SK-N-SH treated with all-trans-retinoic acid at 6 μM for 48 hours (cell line): ENCODE measurements at regions not wholly inside any gene's neighbourhood (a gene's known extent, or its start where the extent isn't known, plus 50 kb on each side); places are given as distances from the start of the nearest gene placed in this dataset.
A peak's percentile ranks its signal among the peaks of the same experiment; 100 is the strongest.
"Not testable (repeated sequence)": the region's sequence is repeated elsewhere in the genome, so short reads cannot be mapped to it uniquely, and the experiment has no call there.

Experiments used
- ATAC-seq: fragments of 200-7000 bp; cut with Tn5 transposase; 3 replicates; pipeline ENCODE4 v1.9.1; 2020; ENCODE audit warnings: mild to moderate bottlenecking, moderate library complexity
- ARNTL ChIP-seq: fragments of 450-650 bp; formaldehyde crosslinking; IDR thresholded peaks from 2 replicates; pipeline ENCODE4 v1.5.0; 2020; ENCODE audit warnings: low read depth, mild to moderate bottlenecking, moderate library complexity, borderline replicate concordance
- BACH2 ChIP-seq: fragments of 250-450 bp; sonication (Bioruptor Pico); IDR thresholded peaks from 2 replicates; pipeline ENCODE4 v1.9.0; 2021; ENCODE audit warnings: mild to moderate bottlenecking, borderline replicate concordance
- CREB5 ChIP-seq: fragments of 250-450 bp; sonication (Bioruptor Pico); IDR thresholded peaks from 2 replicates; pipeline ENCODE4 v1.5.1; 2020; ENCODE audit warnings: low read depth, mild to moderate bottlenecking, moderate library complexity
- CSDC2 ChIP-seq: fragments of 250-450 bp; sonication (Bioruptor Pico); IDR thresholded peaks from 2 replicates; pipeline ENCODE4 v1.5.0; 2020; ENCODE audit warnings: mild to moderate bottlenecking, moderate library complexity
- CSRNP3 ChIP-seq: fragments of 250-450 bp; sonication (Bioruptor Pico); IDR thresholded peaks from 2 replicates; pipeline ENCODE4 v1.5.1; 2021; ENCODE audit warnings: mild to moderate bottlenecking, moderate library complexity
- GLIS3 ChIP-seq: fragments of 250-450 bp; sonication (Bioruptor Pico); IDR thresholded peaks from 2 replicates; pipeline ENCODE4 v1.5.0; 2020; ENCODE audit warnings: mild to moderate bottlenecking, moderate library complexity
- ISL1 ChIP-seq: fragments of 250-450 bp; sonication (Bioruptor Pico); IDR thresholded peaks from 2 replicates; pipeline ENCODE4 v2.1.2; 2022; ENCODE audit warnings: mild to moderate bottlenecking, moderate library complexity
- OSR1 ChIP-seq: fragments of 250-450 bp; sonication (Bioruptor Pico); IDR thresholded peaks from 2 replicates; pipeline ENCODE4 v1.8.0; 2022; ENCODE audit warnings: moderate library complexity, mild to moderate bottlenecking, inconsistent platforms
- PATZ1 ChIP-seq: fragments of 250-450 bp; sonication (Bioruptor Pico); IDR thresholded peaks from 2 replicates; pipeline ENCODE4 v1.8.0; 2020; ENCODE audit warnings: mild to moderate bottlenecking, moderate library complexity, borderline replicate concordance
- POU6F1 ChIP-seq: fragments of 250-450 bp; sonication (Bioruptor Pico); IDR thresholded peaks from 2 replicates; pipeline ENCODE4 v1.8.0; 2021; ENCODE audit warnings: low read depth, mild to moderate bottlenecking, moderate library complexity, borderline replicate concordance
- RARB ChIP-seq: fragments of 250-450 bp; sonication (Bioruptor Pico); IDR thresholded peaks from 2 replicates; pipeline ENCODE4 v1.8.0; 2021; ENCODE audit warnings: mild to moderate bottlenecking, moderate library complexity
- SNAI2 ChIP-seq: fragments of 250-450 bp; sonication (Bioruptor Pico); IDR thresholded peaks from 2 replicates; pipeline ENCODE4 v1.5.0; 2020; ENCODE audit warnings: mild to moderate bottlenecking, moderate library complexity
- TCF4 ChIP-seq: fragments of 250-450 bp; sonication (Bioruptor Pico); IDR thresholded peaks from 2 replicates; pipeline ENCODE4 v1.8.0; 2021; ENCODE audit warnings: mild to moderate bottlenecking, moderate library complexity, borderline replicate concordance
- TOX ChIP-seq: fragments of 250-450 bp; sonication (Bioruptor Pico); IDR thresholded peaks from 2 replicates; pipeline ENCODE4 v1.8.0; 2021; ENCODE audit warnings: mild to moderate bottlenecking, moderate library complexity, borderline replicate concordance
- TSHZ2 ChIP-seq: fragments of 250-450 bp; sonication (Bioruptor Pico); IDR thresholded peaks from 2 replicates; pipeline ENCODE4 v1.5.0; 2020; ENCODE audit warnings: mild to moderate bottlenecking, moderate library complexity
- ZC3H10 ChIP-seq: fragments of 250-450 bp; sonication (Bioruptor Pico); IDR thresholded peaks from 2 replicates; pipeline ENCODE4 v1.5.1; 2021; ENCODE audit warnings: mild to moderate bottlenecking, moderate library complexity
- ZFP3 ChIP-seq: fragments of 250-450 bp; sonication (Bioruptor Pico); IDR thresholded peaks from 2 replicates; pipeline ENCODE4 v1.5.0; 2020; ENCODE audit warnings: mild to moderate bottlenecking, moderate library complexity
- ZFP30 ChIP-seq: fragments of 450-650 bp; formaldehyde crosslinking; IDR thresholded peaks from 2 replicates; pipeline ENCODE4 v1.5.0; 2022; ENCODE audit warnings: mild to moderate bottlenecking, moderate library complexity
- ZNF565 ChIP-seq: fragments of 450-650 bp; formaldehyde crosslinking; conservative IDR thresholded peaks from 2 replicates; pipeline ENCODE4 v1.5.0; 2020; ENCODE audit warnings: low read depth, mild to moderate bottlenecking, moderate library complexity
- ZNF70 ChIP-seq: fragments of 450-650 bp; formaldehyde crosslinking; IDR thresholded peaks from 2 replicates; pipeline ENCODE4 v1.5.0; 2020; ENCODE audit warnings: mild to moderate bottlenecking, moderate library complexity
- ZNF8 ChIP-seq: fragments of 450-650 bp; formaldehyde crosslinking; IDR thresholded peaks from 2 replicates; pipeline ENCODE4 v1.5.0; 2020; ENCODE audit warnings: mild to moderate bottlenecking, moderate library complexity

GRCh38 chr6:80792151-80792550 lies 685.7 kb downstream of the BCKDHB start:
- no peak for ATAC-seq
- TF ChIP-seq OSR1 (CRISPR knock-in tag): no peak
- no peak for TF ChIP-seq ZC3H10 (CRISPR knock-in tag)
- no peak for TF ChIP-seq ZNF8 (CRISPR knock-in tag)
- TF ChIP-seq GLIS3 (CRISPR knock-in tag): no peak

- peak; percentile 69 for ATAC-seq
- TF ChIP-seq CSRNP3 (no peak), ZNF565 (CRISPR knock-in tag) (no peak), ZNF70 (no peak), PATZ1 (CRISPR knock-in tag) (no peak), TOX (no peak), ZNF8 (CRISPR knock-in tag) (no peak), ARNTL (CRISPR knock-in tag) (no peak), SNAI2 (CRISPR knock-in tag) (no peak), BACH2 (no peak), ZC3H10 (CRISPR knock-in tag) (no peak), ZFP3 (no peak), GLIS3 (CRISPR knock-in tag) (no peak), TCF4 (CRISPR knock-in tag) (no peak), RARB (CRISPR knock-in tag) (no peak), POU6F1 (CRISPR knock-in tag) (no peak), OSR1 (CRISPR knock-in tag) (no peak), CSDC2 (CRISPR knock-in tag) (no peak), ISL1 (no peak), CREB5 (CRISPR knock-in tag) (no peak), ZFP30 (CRISPR knock-in tag) (no peak)
Observed at GRCh38 chr6:80789912-80790570, 683.6 kb downstream of the BCKDHB start.

- not testable (repeated sequence) for ATAC-seq
Observed at GRCh38 chr6:80783271-80783670, 676.8 kb downstream of the BCKDHB start.

- TF ChIP-seq ZNF70 (no peak), ZFP3 (no peak), GLIS3 (CRISPR knock-in tag) (no peak), CREB5 (CRISPR knock-in tag) (no peak), SNAI2 (CRISPR knock-in tag) (no peak), TSHZ2 (CRISPR knock-in tag) (no peak), OSR1 (CRISPR knock-in tag) (no peak), PATZ1 (CRISPR knock-in tag) (no peak), TOX (no peak)
- peak; percentile 54; the same call in 1 of the 3 replicates for ATAC-seq
Observed at GRCh38 chr6:80771941-80772340, 665.5 kb downstream of the BCKDHB start.
